Forelimb muscle (tissue), 1 donor: ENCODE measurements at regions not wholly inside any gene's neighbourhood (a gene's known extent, or its start where the extent isn't known, plus 50 kb on each side); places are given as distances from the start of the nearest gene placed in this dataset.

Source experiments
- DNase-seq: peaks from one replicate; pipeline ENCODE4 v3.0.0-alpha.2; 2013; ENCODE audit warnings: low read depth

DNA sequence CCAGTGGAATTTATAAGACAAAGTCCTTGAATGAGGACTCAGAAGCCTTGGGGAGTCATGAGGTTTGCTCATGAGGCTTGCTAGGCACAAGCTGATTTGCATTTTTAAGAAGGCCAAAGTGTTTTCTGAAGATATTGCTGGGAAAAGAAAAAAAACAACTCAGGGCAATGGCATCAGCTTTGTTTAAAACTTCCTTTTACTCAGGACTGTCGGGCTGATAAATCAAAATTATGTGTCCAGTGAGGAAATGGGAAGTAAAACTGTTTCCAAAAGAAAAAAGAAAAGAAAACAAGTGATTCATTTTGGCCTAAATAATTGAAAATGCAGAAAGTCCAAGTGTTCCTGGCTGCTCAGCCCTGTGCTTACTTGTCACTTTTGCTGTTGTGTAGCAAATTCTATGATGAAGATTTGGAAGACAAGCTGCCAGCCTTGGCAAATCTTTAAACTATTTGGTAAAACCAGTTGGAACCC is 282.4 kb downstream of the HLX start:
- DNase-seq = no peak

DNA sequence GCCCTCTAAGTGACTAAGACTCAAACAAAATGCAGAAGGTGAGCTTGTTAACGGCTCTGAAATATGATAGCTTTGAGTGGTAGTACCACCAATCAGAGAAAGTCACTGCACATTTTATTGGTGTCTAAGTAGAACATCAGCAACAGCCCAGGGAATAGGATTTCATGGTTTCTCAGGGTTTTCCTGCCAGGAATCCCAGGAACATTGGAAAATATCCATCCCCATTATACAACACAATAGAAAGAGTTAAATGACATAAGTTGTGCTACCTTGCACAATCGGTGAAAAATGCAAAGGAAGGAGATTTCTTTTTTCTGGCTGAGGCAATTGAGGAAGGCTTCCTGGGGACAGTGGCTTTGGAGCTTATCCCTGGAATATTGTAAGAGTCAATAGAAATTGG is 283.1 kb downstream of the HLX start:
- no peak for DNase-seq

DNA sequence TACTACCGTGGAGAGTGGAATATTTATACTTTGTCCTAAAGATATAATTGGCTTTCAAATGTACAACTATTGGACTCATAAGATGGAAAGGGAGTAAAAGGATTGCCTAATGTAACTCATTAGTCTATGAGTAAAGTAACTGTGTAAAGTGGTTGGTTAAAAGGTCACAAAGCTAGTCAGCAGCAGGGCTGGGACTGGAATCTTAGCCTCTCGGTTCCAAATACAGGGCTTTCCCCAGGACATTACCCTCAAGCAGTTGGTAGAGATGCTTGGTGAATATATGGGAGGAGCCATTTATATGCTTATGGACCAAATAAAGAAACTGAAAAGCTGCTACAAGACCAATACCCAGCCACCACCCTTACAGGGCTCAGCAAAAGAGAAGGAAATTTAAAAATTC is 283.7 kb downstream of the HLX start:
- no peak for DNase-seq

DNA sequence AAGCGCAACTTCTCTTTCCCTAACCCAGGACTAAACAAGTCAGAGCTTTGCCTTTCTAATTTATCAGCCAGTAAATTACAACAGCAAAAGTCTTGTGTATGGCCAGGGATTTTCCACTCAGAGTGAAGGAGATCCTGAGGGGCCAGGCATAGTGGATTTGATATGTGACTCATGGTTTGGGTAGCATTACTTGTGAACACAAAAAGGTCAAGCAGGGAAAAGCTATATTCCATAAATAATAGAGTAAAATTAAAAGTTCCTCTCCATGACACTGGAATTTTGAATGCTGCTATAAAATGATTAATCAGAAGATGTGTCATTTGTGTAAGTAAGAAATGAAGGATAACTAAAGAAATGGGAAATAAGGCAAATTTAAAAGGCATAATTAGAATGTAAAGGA is 284.8 kb downstream of the HLX start:
- DNase-seq = no peak

DNA sequence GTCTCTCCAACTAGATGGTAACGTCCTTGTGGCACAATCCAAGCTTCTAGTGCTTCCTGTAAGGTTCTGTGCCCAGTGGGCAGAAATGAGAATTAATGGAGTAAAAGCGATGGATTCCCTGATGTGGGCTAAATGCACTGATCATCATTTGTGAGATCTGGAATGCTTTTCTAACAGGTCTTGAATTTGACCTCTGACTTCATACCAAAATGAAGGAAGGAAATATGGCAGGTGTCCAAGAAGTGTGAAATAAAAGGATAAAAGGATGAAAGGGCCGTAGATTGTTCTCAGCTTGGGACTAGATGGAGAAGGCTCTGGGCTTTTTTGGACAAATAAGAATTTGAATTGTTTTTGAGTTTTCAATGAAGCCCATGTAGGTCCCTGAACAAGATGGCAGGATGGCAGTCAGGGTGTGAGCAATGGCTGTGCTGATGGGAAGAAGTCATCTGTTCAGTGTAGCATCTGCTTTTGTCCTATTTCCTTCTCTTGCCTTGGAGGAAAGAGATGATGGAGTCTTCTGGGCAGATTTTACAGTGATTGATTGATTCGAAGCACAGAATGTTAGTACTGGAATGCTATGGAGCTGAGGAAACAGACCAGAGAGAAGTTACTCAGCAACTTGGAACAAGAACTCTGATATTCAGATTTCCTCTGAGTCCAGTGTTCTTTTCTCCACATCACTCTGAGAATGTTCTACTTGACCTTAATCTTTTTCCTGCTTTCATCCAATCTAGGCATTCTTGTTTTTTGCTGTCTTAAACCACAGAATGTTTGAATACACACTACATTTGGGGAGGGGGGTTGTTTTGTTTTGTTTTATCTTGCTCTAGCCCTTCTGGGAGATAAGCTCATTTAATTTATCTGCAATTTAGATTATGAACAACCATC is 286.0 kb downstream of the HLX start:
- DNase-seq = no peak

DNA sequence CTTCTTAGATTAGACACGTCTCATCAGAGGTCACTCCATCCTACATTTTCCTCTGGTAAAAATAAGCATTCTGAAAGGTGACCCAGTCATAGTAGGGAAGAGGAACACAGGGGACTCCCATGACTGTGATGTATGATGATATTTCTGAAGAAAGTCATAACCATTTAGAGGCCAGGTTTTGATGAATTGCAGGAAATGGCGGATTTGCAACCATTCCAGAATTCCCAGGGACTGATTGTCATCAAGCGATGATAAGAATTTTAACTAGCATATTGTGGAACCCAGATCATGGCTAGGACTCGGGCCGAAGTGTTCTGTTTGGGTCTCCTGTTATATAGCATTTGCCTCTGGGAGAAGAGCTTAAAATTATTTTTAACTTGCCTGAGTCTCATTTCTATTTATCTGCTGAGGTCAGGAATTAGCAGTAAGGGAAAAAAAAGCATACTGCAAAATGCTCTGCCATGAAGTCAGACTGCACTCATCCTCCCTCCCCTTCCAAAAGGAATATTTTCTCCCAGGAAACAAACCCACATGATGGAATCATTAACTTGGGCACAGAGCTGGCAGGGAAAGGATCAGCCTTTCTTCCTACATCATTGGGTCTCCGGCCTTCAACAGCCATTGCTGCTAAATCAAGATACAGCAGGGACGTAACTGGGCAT is 286.7 kb downstream of the HLX start:
- DNase-seq = no peak

DNA sequence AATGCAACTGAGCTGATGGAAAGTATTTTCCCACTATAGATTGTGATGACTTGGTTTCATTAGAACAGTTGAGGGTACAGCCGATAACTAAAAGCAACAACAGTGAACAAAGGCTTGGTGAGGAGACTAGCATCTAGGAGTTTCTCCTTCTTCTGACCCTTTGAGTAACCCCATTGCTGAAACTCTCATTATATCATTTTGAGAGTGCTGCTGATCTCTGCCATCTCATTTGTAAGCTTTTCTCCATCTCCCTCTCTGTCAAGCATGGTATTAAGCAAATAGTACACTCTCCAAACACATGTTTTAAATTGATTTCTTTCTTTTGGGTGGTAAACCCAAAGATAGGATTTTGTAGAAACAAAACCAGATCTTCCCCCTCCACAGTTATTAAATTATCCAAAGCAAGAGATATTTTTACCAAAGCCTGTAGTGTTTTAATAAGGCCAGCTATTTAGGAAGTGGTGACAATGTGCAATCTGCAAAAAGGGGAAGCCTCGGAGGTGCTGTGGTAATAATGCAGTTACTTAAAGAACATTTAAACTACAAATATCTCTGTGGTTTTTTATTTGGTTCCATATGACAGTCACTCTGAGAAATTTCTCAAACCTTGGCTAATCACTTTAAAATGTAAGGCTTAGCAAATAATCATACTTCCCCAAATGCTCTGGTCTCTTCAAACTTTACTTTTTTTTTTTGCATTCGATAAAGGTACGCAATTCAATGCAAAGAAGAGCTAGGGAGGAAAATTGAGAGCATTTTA is 287.5 kb downstream of the HLX start:
- no peak for DNase-seq

DNA sequence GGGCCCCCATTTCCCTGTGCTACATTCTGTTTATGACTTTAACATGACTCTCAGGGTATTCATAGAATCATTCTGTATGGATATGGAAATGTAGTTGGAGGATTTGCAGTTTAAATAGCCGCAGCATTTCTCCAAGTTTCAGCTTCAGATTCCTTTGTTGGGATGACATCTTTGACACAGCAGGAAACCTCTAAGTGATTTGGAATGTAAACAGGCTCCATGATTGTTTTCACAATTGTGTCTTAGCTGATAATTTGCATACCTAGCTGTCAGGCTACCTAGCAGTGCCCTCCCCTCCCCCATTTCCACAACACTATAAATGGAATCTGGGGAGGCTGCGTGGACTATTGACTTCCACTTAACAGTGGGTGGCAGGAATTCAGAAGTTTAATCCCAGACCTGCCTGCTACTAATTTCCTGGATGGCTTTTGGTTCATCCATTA is 290.2 kb downstream of the HLX start:
- no peak for DNase-seq

DNA sequence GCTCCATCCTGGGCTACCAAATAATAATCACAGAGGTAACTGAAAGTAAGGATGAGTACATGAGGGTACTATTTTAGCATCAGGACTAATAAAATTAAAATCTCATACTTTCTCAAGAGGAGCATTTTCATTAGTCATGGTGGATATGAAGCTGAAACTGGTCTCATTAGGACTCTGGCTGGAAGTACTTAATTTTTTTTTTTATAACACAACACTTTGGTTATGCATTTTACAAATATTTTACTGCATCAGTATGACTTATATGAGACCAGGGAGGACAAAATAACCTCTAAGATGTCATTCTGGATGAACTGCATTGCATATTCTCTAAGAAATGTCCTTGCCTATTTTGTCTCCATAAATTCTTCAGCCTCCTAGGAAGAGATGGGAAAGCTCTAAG is 290.9 kb downstream of the HLX start:
- no peak for DNase-seq

DNA sequence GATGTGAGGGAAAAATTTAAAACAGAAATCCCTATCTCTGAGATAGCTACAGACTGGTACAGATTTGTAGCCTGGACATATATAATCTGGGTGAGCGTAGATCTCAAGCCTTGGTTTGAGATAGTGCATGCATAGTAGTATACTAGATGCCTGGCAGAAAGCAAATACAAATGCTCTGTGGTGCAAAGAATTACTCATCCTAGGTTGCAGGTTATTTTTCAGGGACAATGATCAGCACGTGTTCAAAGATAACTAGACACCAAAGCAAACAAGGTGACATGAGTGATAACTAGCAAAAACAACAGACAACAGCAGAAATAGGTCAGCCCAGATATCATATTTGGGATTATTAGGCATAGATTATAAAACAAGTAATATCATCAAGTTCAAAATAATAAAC is 292.5 kb downstream of the HLX start:
- DNase-seq = no peak

DNA sequence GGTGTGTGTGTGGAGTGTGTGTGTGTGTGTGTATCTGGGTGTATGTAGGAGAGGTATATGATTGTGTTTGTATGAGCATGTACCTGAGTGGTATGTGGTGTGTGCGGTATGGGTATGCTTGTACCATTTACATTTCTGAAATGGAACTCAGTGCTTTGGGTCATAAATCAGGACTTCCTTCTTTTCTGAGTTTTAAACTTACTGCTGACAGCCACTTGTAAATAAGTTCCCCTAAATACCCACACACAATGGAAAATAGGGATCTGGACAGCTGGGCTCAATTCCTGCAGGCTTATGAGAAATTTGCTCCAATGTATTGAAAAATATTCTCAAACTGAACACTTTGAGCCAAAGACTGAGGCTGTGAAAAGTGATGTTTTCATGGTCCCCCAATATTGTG is 293.6 kb downstream of the HLX start:
- DNase-seq = no peak

DNA sequence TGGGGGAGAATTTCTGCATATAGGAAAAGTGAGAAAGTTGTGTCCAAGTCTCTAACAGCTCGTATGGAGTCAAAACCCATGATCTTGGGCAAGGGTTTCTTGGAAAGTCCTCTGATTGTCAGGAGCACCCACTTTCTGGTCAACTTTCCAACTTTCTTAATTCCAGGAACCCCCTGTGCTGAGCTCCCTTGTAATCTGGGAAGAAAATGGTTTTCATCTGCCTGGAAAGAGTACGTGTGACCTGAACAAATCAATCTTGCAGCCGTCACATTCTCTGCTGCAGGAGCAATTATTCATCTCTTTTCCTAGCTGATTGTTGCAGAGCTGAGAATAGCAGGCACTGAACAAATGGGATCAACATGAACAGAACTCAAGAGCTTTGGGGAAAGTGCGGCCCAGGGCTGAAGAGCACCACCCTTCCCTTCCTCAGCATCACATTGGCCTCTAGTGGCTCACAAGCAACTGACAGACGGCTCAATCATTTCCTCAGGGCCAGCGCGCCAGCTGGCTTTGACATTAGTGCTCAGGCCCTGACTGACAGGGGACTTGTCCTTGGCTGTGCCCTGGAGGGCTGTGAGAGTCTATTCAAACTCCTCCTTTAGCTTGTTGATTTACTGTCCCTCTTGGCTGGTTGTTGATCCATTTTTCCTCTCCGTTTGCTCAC is 295.2 kb downstream of the HLX start:
- DNase-seq = no peak

DNA sequence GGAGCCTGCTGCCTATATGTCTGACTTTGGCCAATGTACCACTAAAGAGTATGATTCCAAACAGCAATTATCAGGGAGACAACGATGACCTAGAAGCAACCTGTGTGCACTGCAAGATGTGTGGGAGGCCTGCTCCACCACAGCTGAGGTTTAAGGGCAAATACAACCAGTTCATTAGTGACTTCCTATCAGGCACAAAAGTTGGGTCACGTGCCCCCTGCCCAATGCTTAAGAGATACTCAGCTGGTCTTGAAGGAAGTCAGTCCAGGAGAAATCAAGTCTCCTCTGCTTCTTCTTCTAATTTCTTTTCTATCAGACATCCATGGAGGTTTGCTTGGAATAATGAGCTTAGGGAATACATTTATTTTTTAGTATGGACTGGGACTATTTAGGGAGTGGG is 296.0 kb downstream of the HLX start:
- no peak for DNase-seq

DNA sequence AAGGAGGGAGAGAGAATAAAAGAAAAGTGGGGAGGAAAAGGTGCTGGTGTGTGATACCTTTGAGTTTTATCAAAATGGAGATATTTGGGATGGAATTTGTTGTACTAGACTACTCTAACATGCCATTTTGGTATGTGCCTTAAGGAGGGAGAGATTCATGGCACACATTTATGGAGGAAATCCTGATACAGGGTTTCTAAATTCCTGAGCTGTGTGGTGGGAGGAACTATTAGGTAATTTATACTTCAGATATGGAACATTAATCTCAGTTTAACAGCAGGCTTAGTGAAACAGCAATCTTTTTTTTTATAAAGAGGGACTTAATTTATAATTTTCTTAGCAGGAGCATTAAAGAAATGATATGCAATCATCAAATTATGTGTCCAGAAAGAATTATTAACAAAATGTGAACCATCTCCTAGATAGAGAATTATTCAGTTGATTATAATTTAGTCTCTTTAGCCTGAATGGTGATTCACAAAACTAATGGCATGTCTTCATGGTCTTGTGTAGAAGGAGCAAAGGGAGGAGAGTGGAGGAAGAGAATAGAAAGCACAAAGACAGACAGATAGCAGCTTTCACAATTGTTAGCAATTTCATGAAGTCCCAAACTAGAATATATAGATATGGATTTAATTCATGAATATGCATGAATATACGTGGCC is 301.6 kb downstream of the HLX start:
- DNase-seq = no peak

DNA sequence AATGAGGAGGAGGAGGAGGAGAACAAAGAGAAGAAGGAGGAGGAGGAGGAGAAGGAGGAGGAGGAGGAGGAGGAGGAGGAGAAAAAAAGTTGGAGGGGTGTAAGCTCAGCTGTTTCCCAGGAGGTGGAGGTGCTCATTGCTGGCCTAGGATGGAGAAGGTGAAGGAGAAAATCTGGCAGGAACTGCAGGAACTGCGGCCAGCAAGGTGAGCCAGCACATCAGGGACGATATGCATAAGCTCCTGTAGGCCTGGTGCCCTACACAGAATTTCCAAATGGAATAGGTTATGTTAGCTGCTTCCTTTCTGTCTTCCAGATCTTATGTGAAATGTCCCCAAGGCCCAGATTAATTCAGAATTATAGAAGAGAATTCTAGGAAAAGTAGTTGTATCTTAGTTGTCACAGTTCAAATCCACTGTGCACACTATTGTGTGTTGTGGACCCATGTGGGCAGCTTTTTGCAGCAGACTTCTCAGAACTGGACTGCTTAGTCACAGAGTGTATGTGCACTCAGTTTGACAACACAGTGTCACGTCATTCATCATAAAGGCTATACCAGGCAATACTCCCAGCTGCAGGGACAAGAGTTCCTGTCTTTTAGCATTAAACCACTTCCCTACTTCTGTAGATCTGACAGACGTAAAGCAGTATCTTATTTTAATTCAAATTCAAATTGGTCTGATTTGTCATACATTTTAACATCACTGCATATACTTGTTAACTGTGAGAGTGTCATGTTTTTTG is 303.7 kb downstream of the HLX start:
- no peak for DNase-seq

DNA sequence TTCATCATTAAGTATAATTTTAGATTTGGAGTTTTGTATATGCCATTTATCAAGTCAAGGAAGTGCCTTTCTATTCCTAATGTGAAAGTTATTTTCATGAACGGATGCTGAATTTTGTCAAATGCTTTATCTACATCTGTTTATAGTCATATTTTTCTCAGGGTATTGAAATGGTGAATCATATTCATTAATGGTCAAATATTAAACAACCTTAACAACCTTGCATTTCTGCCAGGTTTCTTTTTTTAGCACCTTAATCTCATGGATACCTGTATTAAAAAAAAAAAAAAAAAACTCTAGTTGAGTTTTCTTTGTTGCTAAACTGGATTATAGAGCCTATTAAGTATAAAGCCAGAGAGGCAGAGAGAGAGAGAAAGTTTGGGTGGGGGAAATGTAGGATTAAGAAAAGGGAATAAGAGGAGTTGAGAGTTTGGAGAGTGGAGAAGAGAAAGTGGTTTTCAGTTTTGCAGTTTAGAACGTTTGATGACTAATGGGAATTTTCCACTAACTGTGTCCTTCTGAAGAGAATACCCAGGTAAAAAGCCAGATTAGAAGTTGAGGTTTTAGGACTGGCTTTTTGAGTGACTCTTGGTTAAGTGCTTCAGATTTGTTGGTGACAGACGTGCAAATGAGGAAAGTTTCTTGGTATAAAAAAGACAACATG is 305.0 kb downstream of the HLX start:
- no peak for DNase-seq

DNA sequence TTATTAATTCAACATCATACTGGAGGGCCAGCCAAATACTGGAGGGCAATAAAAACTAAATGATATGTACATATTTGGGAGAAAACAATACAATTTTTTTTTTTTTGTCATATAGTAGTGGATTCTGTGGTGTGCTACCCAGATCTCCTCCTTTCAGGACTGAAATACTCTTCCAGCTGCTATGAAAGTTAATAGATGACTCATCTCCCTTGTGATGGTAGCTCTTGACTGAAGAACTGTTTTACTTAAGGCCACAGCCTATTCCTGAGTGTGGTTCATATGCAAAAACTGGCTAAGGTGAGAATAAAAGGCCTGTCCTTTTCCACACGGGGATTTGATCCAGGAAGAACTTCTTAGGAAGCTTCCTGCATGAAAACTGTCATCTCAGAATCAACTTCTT is 307.9 kb downstream of the HLX start:
- DNase-seq = no peak

DNA sequence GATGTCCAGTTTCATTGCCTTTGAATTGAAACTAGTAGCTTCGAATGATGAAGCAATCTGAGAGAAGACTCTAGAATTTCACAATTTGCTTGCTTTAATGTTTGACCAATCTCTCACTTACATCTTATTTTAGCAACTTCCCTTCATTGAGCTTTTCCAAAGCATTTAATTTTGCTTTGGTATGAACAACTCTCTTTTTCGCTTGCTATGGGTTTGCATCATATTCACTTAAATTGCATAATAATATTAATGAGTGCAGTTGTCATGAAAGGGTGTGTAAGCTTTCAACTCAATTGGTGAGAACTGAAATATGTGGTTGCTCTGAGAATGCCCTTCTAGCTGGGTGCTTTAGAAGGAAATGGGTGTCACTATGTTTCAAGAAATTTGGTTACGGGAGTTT is 309.2 kb downstream of the HLX start:
- no peak for DNase-seq

DNA sequence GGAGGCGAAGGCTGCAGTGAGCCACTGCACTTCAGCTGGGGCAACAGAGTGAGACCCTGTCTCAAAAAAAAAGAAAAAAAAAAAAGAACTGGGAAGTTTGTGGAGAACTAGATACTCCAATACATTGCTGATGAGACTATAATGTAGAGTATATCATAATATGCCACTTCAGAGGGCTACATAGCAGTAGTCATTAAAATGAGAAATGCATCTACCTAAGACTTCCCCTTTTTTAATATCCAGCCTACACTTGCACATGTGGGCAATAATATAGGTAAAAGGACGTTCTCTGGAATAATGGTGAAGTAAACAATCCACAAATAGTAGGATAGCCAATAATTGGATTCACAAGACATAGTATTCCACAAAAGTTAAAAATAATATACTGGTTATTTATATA is 311.0 kb downstream of the HLX start:
- no peak for DNase-seq

DNA sequence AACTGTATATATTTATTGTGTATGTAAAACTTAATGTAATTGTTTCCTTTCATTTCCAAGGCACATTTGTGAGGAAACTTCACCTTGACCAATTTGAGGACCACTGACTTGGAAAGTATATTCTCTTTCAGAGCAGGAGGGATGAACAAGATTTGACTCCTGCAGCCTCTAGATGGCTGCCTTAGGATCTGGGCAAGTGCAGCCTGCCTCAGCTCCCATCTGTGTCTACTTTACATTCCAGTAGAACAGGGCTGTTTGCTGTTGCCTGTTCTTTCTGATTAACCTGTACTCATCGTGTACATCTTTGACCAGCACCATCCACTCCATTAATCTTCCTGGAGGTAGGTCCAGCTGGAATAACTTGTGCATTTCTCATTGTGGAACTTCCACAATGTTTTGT is 312.8 kb downstream of the HLX start:
- no peak for DNase-seq
